GM19328 (cell line): ENCODE measurements at regions not wholly inside any gene's neighbourhood (a gene's known extent, or its start where the extent isn't known, plus 50 kb on each side); places are given as distances from the start of the nearest gene placed in this dataset.
"Not testable (repeated sequence)": the region's sequence is repeated elsewhere in the genome, so short reads cannot be mapped to it uniquely, and the experiment has no call there.

ENCODE experiments used
- ATAC-seq: cut with Tn5 transposase; IDR thresholded peaks from one replicate; pipeline ENCODE4 v1.9.1; 2021; ENCODE audit warnings: mild to moderate bottlenecking, moderate library complexity; ENCODE audit not compliant: unreplicated experiment

DNA sequence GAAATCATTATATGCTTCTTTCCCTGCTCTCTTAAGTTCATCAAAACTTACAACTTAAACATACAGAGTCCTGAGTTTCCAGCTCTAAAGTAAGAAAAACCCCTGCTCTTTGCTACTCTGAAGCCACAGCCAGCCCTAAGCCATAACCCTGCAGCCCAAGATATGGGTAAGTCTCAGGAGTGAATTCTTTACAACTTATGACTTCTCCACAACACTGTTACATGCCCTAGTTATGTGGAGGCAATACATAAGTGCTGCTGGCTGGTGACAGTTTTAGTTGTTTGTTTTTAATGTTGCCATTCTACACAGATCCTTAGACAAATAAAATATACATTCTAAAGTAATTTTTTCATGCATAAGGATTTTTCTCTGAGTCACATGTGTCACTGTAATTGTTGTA lies 100.2 kb downstream of the FBXO8 start:
- no peak for ATAC-seq

DNA sequence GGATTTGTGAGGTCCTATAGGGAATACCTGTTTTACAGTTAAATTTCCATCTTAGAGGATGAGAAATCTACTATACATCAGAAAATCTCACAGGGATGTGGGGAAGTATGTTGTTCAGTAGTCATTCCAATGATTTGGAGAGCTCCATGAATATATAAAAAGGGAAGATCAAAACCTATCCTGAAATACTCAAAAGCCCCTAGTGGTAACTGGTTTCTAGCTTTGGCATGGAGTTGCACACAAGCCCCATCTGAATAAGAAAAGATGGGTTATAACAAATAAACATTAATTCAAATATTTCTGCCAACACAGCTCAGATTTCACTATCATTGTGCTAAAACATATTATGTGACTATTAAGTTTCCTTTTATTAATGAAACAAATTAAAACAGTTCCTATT lies 101.6 kb downstream of the FBXO8 start:
- no peak for ATAC-seq

DNA sequence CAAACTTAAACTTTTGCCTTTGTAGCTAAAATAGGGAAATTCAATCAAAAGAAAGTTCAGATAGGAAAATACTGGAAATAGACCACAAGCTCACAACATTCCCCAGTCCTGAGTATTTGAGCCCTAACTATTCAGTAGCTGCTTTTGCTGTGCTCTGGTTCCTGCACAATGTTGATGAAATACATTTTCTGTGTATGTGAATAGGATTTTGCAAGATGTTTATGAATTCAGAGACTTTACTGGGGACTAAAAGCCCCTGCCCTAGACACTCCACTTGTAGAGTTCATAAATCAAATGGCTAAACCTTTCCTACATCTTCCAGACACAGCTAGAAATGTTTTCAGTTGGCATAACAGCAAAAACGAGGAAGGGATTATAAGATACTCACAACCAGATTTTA lies 105.9 kb downstream of the FBXO8 start:
- no peak for ATAC-seq

DNA sequence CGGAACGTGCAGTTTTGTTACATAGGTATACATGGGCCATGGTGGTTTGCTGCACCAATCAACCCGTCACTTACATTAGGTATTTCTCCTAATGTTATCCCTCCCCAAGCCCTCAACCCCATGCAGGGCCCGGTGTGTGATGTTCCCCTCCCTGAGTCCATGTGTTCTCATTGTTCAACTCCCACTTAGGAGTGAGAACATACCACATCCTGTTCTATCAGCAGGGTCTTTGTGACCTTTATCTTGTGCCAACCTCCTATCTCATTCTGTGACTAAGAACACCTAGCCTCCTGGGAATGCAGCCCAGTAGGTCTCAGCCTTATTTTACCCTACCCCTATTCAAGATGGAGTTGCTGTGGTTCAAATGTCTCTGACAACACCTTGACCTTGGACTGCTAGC lies 107.6 kb downstream of the FBXO8 start:
- not testable (repeated sequence) for ATAC-seq

GRCh38 chr4:174173360-174173759 lies 110.1 kb downstream of the FBXO8 start:
- no peak for ATAC-seq

DNA sequence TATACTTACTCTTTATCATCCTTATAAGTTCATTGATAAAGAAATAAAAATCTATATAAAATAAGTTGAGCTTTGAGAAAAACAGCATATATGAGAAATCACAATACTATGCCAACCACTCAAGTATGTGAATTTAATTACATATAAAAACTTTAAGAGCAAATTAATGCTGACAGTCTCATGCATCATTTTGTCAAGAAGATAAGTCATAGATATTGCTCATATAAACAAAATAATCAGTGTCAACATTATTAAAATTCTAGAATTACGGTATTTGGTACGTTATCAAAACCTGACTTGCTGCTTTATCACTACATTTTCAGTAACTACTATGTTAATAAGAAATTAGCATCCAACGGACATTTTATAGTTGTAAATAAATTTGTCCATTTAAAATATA lies 111.2 kb downstream of the FBXO8 start:
- no peak for ATAC-seq

GRCh38 chr4:174170906-174171305 lies 112.6 kb downstream of the FBXO8 start:
- no peak for ATAC-seq

GRCh38 chr4:174170091-174170490 lies 113.4 kb downstream of the FBXO8 start:
- ATAC-seq = no peak

DNA sequence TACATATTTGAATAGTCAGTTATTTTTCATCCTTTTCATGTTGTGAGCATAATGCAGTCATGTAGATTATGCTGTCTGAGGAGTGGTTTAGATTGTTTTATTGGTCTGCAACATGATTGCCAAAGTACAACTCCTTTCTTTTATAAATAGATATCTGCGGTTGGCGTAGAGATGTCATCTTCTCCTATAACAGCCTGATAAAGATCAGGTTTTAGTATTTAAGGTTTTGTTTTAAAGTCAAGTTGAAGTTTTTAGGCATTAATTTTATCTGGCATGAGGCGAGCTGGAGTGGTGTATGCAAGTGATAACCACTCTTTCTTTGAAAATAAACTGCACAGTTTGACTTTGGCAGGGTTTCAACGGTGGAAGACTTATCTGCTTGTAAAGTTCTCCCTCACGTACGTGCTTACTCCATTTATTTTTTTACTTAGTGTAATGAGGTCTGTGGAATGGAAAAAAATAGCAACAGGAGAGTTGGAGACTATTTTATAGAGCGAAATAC lies 126.3 kb downstream of the FBXO8 start:
- ATAC-seq = no peak

DNA sequence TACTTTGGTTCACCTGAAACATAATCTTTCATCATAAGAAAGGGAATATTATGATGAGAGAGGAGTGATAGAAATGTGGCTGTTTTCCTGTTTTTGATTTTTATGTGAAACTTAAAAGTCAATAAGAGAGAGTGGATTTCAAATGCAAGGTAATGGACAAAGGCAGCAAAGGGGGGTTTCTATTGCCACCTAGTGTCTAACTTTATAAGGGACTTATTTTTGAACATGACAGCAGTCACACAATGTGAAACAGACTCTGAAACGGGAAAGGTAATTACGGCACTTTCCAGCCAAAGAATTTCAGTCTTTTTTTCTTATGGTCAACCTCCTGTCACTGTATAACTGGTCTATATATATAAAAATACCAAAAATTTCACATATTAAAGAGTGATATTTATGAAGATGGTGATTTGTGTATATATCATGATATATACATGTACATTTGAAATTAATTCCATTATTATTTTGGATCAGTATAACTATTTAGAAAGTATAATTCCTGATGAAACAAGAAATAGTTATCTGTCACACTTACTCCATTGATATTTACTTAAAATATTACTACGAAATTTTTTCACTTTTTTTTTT lies 127.1 kb downstream of the FBXO8 start:
- peak; percentile 83 for ATAC-seq

- no peak for ATAC-seq
Observed at GRCh38 chr4:174154215-174154854, 129.1 kb downstream of the FBXO8 start.

DNA sequence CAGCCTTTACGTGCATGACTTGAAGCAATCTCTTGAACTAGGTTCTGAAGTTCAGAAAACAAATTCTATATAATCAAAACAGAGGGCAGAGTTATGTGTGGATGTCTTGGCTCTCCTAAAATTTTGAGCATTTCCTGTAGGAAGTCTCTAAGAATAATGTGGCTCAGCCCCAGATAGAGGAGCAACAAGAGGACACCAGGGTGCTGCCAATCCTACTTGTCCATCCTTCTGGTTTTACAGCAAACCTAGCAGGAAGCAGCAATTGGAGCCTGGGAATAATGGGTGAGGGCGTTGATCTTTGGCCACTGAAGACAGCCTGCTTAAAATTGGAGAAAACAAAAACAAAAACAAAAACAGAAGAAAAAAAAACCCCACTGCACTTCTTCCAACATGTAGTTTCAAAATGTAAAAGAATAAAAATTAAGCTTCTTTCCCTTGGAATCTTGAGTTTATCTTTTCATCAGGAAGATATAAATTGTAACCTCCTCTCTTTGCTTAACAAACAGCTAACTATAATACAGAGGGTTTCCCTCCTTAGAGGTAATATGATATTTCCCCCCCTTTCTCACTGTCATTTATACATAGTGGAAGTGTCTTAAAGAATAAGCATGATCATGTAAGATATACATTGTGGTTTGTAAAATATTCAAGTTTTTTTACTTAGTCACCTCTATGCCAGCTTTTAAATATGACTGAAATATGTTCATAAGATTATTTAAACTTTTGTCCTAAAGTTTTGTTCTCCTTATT lies 130.6 kb downstream of the FBXO8 start:
- no peak for ATAC-seq

- ATAC-seq = no peak
Observed at GRCh38 chr4:174147863-174148262, 135.6 kb downstream of the FBXO8 start.

GRCh38 chr4:174144106-174144505 lies 139.4 kb downstream of the FBXO8 start:
- ATAC-seq = no peak

- ATAC-seq = no peak
Observed at GRCh38 chr4:174141876-174142275, 141.6 kb downstream of the FBXO8 start.

GRCh38 chr4:174138616-174139015 lies 144.9 kb downstream of the FBXO8 start:
- no peak for ATAC-seq

DNA sequence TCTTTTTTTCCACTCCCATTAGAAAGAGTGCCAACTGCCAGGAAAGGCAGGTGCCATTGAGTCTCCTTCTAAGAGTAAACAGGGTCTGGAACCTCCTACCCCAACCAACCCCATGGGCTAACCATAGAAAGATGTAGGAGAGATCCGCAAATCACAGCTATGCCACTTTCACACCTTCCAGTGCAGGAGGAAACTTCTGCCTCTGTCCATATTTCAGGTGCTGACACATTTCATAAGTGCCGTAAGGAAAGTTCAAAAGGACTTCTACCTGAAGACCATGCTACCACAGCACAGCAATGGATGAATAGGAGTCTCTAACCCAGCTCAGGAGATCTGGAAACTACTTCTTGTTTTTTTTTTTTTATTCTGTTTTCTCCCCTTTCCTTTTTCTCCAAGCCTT lies 145.8 kb downstream of the FBXO8 start:
- no peak for ATAC-seq

- ATAC-seq = no peak
Observed at GRCh38 chr4:174135936-174136406, 147.5 kb downstream of the FBXO8 start.

- ATAC-seq = no peak
Observed at GRCh38 chr4:174135530-174135929, 147.9 kb downstream of the FBXO8 start.

DNA sequence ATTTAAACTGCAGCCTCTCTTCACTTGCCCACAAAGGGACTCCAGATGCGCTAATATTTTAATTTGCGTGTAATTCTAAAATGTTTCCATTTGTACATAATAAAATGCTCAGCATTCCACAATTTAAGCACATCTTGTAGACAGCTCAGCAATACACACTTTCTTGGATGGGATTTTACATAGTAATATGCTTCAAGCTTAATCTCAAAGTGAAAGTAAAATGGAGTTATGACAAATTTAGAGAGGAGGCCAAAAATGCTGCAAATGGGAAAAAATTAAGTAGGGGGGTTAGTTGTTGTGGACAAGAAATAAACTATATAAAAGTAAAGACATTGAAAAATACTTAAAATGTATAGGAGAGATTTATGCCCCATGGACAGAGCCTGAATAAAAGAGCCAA lies 149.1 kb downstream of the FBXO8 start:
- ATAC-seq = no peak

DNA sequence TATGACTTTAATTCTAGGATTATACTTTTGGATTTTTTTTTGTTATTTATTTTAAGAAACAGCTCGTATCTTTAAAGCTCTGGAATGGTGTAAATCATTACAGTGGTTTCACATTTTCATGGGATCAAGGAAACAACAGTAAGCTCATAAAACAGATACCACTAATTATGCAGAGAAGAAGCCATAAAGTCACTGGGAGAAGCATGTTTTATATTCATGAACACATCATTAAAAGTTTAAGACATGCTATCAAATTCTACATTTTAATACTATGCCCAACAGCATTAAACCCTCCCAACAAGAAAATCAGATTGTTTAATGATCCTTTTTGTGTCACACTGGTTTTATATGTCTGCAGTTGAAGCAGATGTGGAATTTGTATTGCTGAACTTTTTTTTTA lies 149.9 kb downstream of the FBXO8 start:
- no peak for ATAC-seq

GRCh38 chr4:174131901-174132300 lies 151.6 kb downstream of the FBXO8 start:
- ATAC-seq = no peak
